ENCODE measurements at regions not wholly inside any gene's neighbourhood (a gene's known extent, or its start where the extent isn't known, plus 50 kb on each side); places are given as distances from the start of the nearest gene placed in this dataset.

- Histone ChIP-seq H3K9me2 (replicated peaks; ENCODE audit: insufficient read depth) (no peaks in the 10 kb centered on the region), H3K79me2 (no peaks in the 10 kb centered on the region), H3K4me1 (ENCODE audit: insufficient read depth) (no peaks in the 10 kb centered on the region), H3K4me2 (no peak overlapping the region), H3K9me3 (ENCODE audit: low read depth) (no peaks in the 10 kb centered on the region), H3K27me3 (no peaks in the 10 kb centered on the region), H4K20me1 (ENCODE audit: insufficient read depth, poor library complexity, severe bottlenecking) (no peaks in the 10 kb centered on the region), H3K4me3 (no peak overlapping the region), H2AFZ (no peak overlapping the region), H3K27ac (no peak overlapping the region), H3K36me3 (replicated peaks; ENCODE audit: insufficient read depth, low read depth) (no peaks in the 10 kb centered on the region)
- no peak for DNase-seq (ENCODE audit: low spot score)
- TF ChIP-seq EZH2 (IDR thresholded peaks at IDR 0.05; ENCODE audit: borderline replicate concordance) (no peak), CTCF (IDR thresholded peaks at IDR 0.05; ENCODE audit: poor library complexity) (no peak), EZH2phosphoT487 (IDR thresholded peaks at IDR 0.05; ENCODE audit: low read depth, severe bottlenecking, unreplicated experiment) (no peak)
These were observed 310.0 kb upstream of the PCDH10 start for GRCh38 chr4:132839070-132839469.

GRCh38 chr4:132859929-132860328, 289.2 kb upstream of the PCDH10 start:
- no peak for DNase-seq (ENCODE audit: low spot score)
- H2AFZ ChIP-seq, result no peak overlapping the region
- 90% methylated on average over 1 of the region's 1 CpG for WGBS (ENCODE audit: low lambda C conversion rate, missing lambda C conversion rate)

DNA sequence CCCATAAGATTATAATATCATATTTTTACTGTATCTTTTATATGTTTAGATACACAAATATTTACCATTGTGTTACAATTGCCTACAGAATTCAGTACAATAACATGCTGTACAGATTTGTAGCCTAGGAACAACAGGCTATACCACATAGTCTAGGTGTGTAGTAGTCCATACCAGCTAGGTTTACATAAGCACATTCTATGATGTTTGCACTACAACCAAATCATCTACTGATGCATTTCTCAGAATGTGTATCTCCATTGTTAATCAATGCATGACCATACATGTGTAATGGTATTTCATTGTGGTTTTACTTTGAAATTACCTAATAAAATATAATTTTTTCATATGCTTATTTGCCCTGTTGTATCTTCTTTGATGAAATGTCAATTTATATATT, 288.1 kb upstream of the PCDH10 start:
- no peaks in the 10 kb centered on the region for H3K9me3 ChIP-seq (ENCODE audit: low read depth)
- no peaks in the 10 kb centered on the region for H3K4me1 ChIP-seq (ENCODE audit: insufficient read depth)
- H2AFZ ChIP-seq, result no peak overlapping the region
- no peak for TF ChIP-seq EZH2phosphoT487 (IDR thresholded peaks at IDR 0.05; ENCODE audit: low read depth, severe bottlenecking, unreplicated experiment)
- TF ChIP-seq EZH2 (IDR thresholded peaks at IDR 0.05; ENCODE audit: borderline replicate concordance), result no peak
- no peak for TF ChIP-seq CTCF (IDR thresholded peaks at IDR 0.05; ENCODE audit: poor library complexity)
- H3K79me2 ChIP-seq, result no peaks in the 10 kb centered on the region
- H3K36me3 ChIP-seq (replicated peaks; ENCODE audit: insufficient read depth, low read depth), result no peaks in the 10 kb centered on the region
- no peak overlapping the region for H3K4me2 ChIP-seq
- no peak overlapping the region for H3K4me3 ChIP-seq
- DNase-seq (ENCODE audit: low spot score), result no peak
- no peaks in the 10 kb centered on the region for H4K20me1 ChIP-seq (ENCODE audit: insufficient read depth, poor library complexity, severe bottlenecking)
- H3K27ac ChIP-seq, result no peak overlapping the region
- no peaks in the 10 kb centered on the region for H3K9me2 ChIP-seq (replicated peaks; ENCODE audit: insufficient read depth)
- no peaks in the 10 kb centered on the region for H3K27me3 ChIP-seq

More at GRCh38 chr4:132859929-132860328, 289.2 kb upstream of the PCDH10 start:
- no peaks in the 10 kb centered on the region for H3K36me3 ChIP-seq (replicated peaks; ENCODE audit: insufficient read depth, low read depth)
- H3K27me3 ChIP-seq, result no peaks in the 10 kb centered on the region
- H4K20me1 ChIP-seq (ENCODE audit: insufficient read depth, poor library complexity, severe bottlenecking), result no peaks in the 10 kb centered on the region
- H3K9me3 ChIP-seq (ENCODE audit: low read depth), result no peaks in the 10 kb centered on the region
- H3K4me2 ChIP-seq, result no peak overlapping the region
- no peak overlapping the region for H3K4me3 ChIP-seq
- H3K27ac ChIP-seq, result no peak overlapping the region
- H3K79me2 ChIP-seq, result no peaks in the 10 kb centered on the region
- no peak for TF ChIP-seq CTCF (IDR thresholded peaks at IDR 0.05; ENCODE audit: poor library complexity)
- no peak for TF ChIP-seq EZH2phosphoT487 (IDR thresholded peaks at IDR 0.05; ENCODE audit: low read depth, severe bottlenecking, unreplicated experiment)
- TF ChIP-seq EZH2 (IDR thresholded peaks at IDR 0.05; ENCODE audit: borderline replicate concordance), result no peak
- H3K9me2 ChIP-seq (replicated peaks; ENCODE audit: insufficient read depth), result no peaks in the 10 kb centered on the region
- H3K4me1 ChIP-seq (ENCODE audit: insufficient read depth), result no peaks in the 10 kb centered on the region

DNA sequence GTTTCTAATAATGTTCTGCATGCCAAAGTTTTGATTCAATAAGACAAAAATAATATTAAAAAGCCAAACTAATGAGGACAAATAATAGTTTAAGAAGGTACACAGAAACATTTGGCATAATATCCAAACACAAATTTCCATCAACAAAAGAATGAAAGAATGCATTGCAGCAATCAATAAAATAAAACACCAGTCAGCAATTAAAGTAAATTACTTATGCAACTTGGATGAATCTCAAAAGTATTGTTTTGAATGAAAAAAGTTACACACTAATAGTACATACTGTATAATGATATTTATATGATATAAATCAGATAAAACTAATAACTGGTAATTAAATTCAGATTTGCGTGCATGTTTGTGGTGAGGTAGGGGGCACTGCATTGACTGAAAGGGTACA, 285.5 kb upstream of the PCDH10 start:
- TF ChIP-seq CTCF (IDR thresholded peaks at IDR 0.05; ENCODE audit: poor library complexity) (no peak), EZH2 (IDR thresholded peaks at IDR 0.05; ENCODE audit: borderline replicate concordance) (no peak), EZH2phosphoT487 (IDR thresholded peaks at IDR 0.05; ENCODE audit: low read depth, severe bottlenecking, unreplicated experiment) (no peak)
- whole genome bisulfite sequencing (ENCODE audit: low lambda C conversion rate, missing lambda C conversion rate), result 97% methylated on average over 1 of the region's 1 CpG

More for the DNA sequence above, 285.5 kb upstream of the PCDH10 start:
- no peaks in the 10 kb centered on the region for H3K36me3 ChIP-seq (replicated peaks; ENCODE audit: insufficient read depth, low read depth)
- no peaks in the 10 kb centered on the region for H3K4me1 ChIP-seq (ENCODE audit: insufficient read depth)
- H2AFZ ChIP-seq, result no peak overlapping the region
- H3K79me2 ChIP-seq, result no peaks in the 10 kb centered on the region
- no peak overlapping the region for H3K4me3 ChIP-seq
- no peak for DNase-seq (ENCODE audit: low spot score)
- no peak overlapping the region for H3K27ac ChIP-seq
- no peaks in the 10 kb centered on the region for H3K9me2 ChIP-seq (replicated peaks; ENCODE audit: insufficient read depth)
- no peaks in the 10 kb centered on the region for H3K27me3 ChIP-seq
- no peaks in the 10 kb centered on the region for H3K9me3 ChIP-seq (ENCODE audit: low read depth)
- H4K20me1 ChIP-seq (ENCODE audit: insufficient read depth, poor library complexity, severe bottlenecking), result no peaks in the 10 kb centered on the region
- H3K4me2 ChIP-seq, result no peak overlapping the region
